Lower leg skin (tissue), 3 donors: ENCODE measurements at regions not wholly inside any gene's neighbourhood (a gene's known extent, or its start where the extent isn't known, plus 50 kb on each side); places are given as distances from the start of the nearest gene placed in this dataset.

Experiments
- CTCF ChIP-seq, 3 donors: fragments of 450-650 bp; IDR thresholded peaks; one replicate each; pipeline ENCODE4 v1.5.1; 2016; ENCODE audit warnings: antibody characterized with exemption in 3 of 3, mild to moderate bottlenecking in 3 of 3, moderate library complexity in 2 of 3
- POLR2A ChIP-seq, 2 donors: fragments of 450-650 bp; IDR thresholded peaks; one replicate each; pipeline ENCODE4 v1.6.1; 2016 to 2017; ENCODE audit warnings: antibody characterized with exemption in 2 of 2, mild to moderate bottlenecking in 1 of 2, moderate library complexity in 1 of 2

- TF ChIP-seq CTCF (IDR thresholded peaks at IDR 0.05) (no peak), POLR2A (IDR thresholded peaks at IDR 0.05) (no peak)
Measured at GRCh38 chr10:120121768-120122167, 229.2 kb downstream of the SEC23IP start.
